Keratinocyte (primary cell): ENCODE measurements at regions not wholly inside any gene's neighbourhood (a gene's known extent, or its start where the extent isn't known, plus 50 kb on each side); places are given as distances from the start of the nearest gene placed in this dataset.

ENCODE experiments used
- DNase-seq: peaks from one replicate; pipeline ENCODE4 v3.0.0-alpha.2; 2011; ENCODE audit warnings: low read depth, missing footprints, low spot score
- FAIRE-seq: peaks from 2 replicates; lab custom pipeline; 2011; peaks lifted over from hg19 to GRCh38; lab: Jason Lieb, UNC
- H2AFZ ChIP-seq: 2 replicates; pipeline ENCODE4 v1.6.0; 2012; ENCODE audit warnings: low read length, control low read depth, inconsistent platforms; ENCODE audit not compliant: control insufficient read depth
- H3K27ac ChIP-seq: 2 replicates; pipeline ENCODE4 v1.5.1; 2011; ENCODE audit warnings: low read length; ENCODE audit not compliant: control insufficient read depth, insufficient read depth
- H3K27me3 ChIP-seq: 3 replicates; pipeline ENCODE4 v1.6.0; 2011; ENCODE audit warnings: low read length; ENCODE audit not compliant: control insufficient read depth, insufficient read depth; ENCODE audit errors: extremely low read depth
- H3K36me3 ChIP-seq, 2 experiments: 2 replicates in 1 of 2; 3 replicates in 1 of 2; pipeline ENCODE4 v1.5.1; 2011; ENCODE audit warnings: low read length in 2 of 2, mild to moderate bottlenecking in 1 of 2; ENCODE audit not compliant: control insufficient read depth in 2 of 2, insufficient read depth in 2 of 2; ENCODE audit errors: extremely low read depth in 1 of 2
- H3K4me1 ChIP-seq: 3 replicates; pipeline ENCODE4 v1.5.1; 2011; ENCODE audit warnings: low read length; ENCODE audit not compliant: control insufficient read depth, insufficient read depth; ENCODE audit errors: extremely low read depth
- H3K4me2 ChIP-seq: 3 replicates; pipeline ENCODE4 v1.6.0; 2011; ENCODE audit warnings: low read depth, low read length; ENCODE audit not compliant: control insufficient read depth, insufficient read depth; ENCODE audit errors: extremely low read depth
- H3K4me3 ChIP-seq, 3 experiments: fragments of 200-600 bp in 1 of 3; sonication (generic) in 1 of 3; 2 replicates in 2 of 3; 3 replicates in 1 of 3; pipeline ENCODE4 v1.5.1; 2011 to 2016; ENCODE audit warnings: low read length in 3 of 3, mild to moderate bottlenecking in 3 of 3, control low read depth in 2 of 3, inconsistent platforms in 1 of 3, low read depth in 1 of 3, mixed read lengths in 1 of 3, mixed run types in 1 of 3, moderate library complexity in 1 of 3; ENCODE audit not compliant: control insufficient read depth in 2 of 3, insufficient read depth in 2 of 3; ENCODE audit errors: extremely low read depth in 1 of 3
- H3K79me2 ChIP-seq: 2 replicates; pipeline ENCODE4 v1.6.0; 2012; ENCODE audit warnings: low read length; ENCODE audit not compliant: control insufficient read depth, insufficient read depth
- H3K9ac ChIP-seq: 3 replicates; pipeline ENCODE4 v1.6.0; 2011; ENCODE audit warnings: low read length; ENCODE audit not compliant: control insufficient read depth, insufficient read depth; ENCODE audit errors: extremely low read depth
- H3K9me1 ChIP-seq: 3 replicates; pipeline ENCODE4 v1.6.0; 2011; ENCODE audit warnings: low read length; ENCODE audit not compliant: control insufficient read depth, insufficient read depth; ENCODE audit errors: extremely low read depth
- H3K9me3 ChIP-seq: 2 replicates; pipeline ENCODE4 v1.5.1; 2012; ENCODE audit warnings: low read depth, low read length; ENCODE audit not compliant: control insufficient read depth
- H4K20me1 ChIP-seq: 3 replicates; pipeline ENCODE4 v1.6.0; 2011; ENCODE audit warnings: low read length; ENCODE audit not compliant: control insufficient read depth, insufficient read depth; ENCODE audit errors: extremely low read depth
- EZH2 ChIP-seq: IDR thresholded peaks from one replicate; pipeline ENCODE4 v1.6.1; 2012; ENCODE audit warnings: inconsistent platforms, mild to moderate bottlenecking, low read length, moderate library complexity
- dilution Hi-C: fragments of 300-500 bp; cut with MboI; formaldehyde crosslinking; loops from one replicate; pipeline ENCODE4 v1.7.0; 2020; ENCODE audit warnings: low sequenced_read_pairs; ENCODE audit not compliant: extremely low pct_ligation_motif_present
- TF ChIP-seq, protein P1 (sequence below), 3 experiments: IDR thresholded peaks in 1 of 3; conservative IDR thresholded peaks in 1 of 3; optimal IDR thresholded peaks in 1 of 3; 2 replicates in 2 of 3; 3 replicates in 1 of 3; pipeline versions ENCODE3 to v1.5.1; 2011; ENCODE audit warnings: low read length in 3 of 3, mild to moderate bottlenecking in 3 of 3, moderate library complexity in 2 of 3, control low read depth in 1 of 3, inconsistent platforms in 1 of 3; ENCODE audit not compliant: insufficient read depth in 2 of 3; ENCODE audit errors: extremely low read depth in 1 of 3

GRCh38 chr2:16036951-16037350 is 96.6 kb downstream of the MYCN start:
- H3K9me1 ChIP-seq: no peaks in the 10 kb centered on the region
- H3K4me2 ChIP-seq: no peak overlapping the region
- dilution Hi-C loops: no loop called here
- H3K27ac ChIP-seq: no peak overlapping the region
- no peaks in the 10 kb centered on the region for H3K36me3 ChIP-seq
- FAIRE-seq (no peak), DNase-seq (no peak)
- no peak overlapping the region for H2AFZ ChIP-seq
- no peak overlapping the region for H3K4me3 ChIP-seq
- H4K20me1 ChIP-seq: no peaks in the 10 kb centered on the region
- TF ChIP-seq, protein P1, sequence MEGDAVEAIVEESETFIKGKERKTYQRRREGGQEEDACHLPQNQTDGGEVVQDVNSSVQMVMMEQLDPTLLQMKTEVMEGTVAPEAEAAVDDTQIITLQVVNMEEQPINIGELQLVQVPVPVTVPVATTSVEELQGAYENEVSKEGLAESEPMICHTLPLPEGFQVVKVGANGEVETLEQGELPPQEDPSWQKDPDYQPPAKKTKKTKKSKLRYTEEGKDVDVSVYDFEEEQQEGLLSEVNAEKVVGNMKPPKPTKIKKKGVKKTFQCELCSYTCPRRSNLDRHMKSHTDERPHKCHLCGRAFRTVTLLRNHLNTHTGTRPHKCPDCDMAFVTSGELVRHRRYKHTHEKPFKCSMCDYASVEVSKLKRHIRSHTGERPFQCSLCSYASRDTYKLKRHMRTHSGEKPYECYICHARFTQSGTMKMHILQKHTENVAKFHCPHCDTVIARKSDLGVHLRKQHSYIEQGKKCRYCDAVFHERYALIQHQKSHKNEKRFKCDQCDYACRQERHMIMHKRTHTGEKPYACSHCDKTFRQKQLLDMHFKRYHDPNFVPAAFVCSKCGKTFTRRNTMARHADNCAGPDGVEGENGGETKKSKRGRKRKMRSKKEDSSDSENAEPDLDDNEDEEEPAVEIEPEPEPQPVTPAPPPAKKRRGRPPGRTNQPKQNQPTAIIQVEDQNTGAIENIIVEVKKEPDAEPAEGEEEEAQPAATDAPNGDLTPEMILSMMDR (optimal IDR thresholded peaks at IDR 0.05 in 1 of 3, IDR thresholded peaks at IDR 0.05 in 1 of 3, conservative IDR thresholded peaks at IDR 0.05 in 1 of 3; ENCODE audit: extremely low read depth in 1 of 3, insufficient read depth in 2 of 3, low read length in 3 of 3): no peak
- TF ChIP-seq EZH2: no peak
- H3K9ac ChIP-seq: no peak overlapping the region
- no peaks in the 10 kb centered on the region for H3K4me1 ChIP-seq
- H3K79me2 ChIP-seq: no peaks in the 10 kb centered on the region
- H3K27me3 ChIP-seq: no peaks in the 10 kb centered on the region
- H3K9me3 ChIP-seq: no peaks in the 10 kb centered on the region

- DNase-seq: no peak
- Histone ChIP-seq H2AFZ (no peak overlapping the region), H3K4me1 (no peaks in the 10 kb centered on the region), H3K9me1 (no peaks in the 10 kb centered on the region), H3K4me2 (no peak overlapping the region), H3K36me3 (no peaks in the 10 kb centered on the region), H3K4me3 (no peak overlapping the region), H3K9ac (no peak overlapping the region), H3K27me3 (no peaks in the 10 kb centered on the region), H3K27ac (no peak overlapping the region), H3K79me2 (no peaks in the 10 kb centered on the region), H3K9me3 (no peaks in the 10 kb centered on the region), H4K20me1 (no peaks in the 10 kb centered on the region)
- TF ChIP-seq, protein P1 (optimal IDR thresholded peaks at IDR 0.05 in 1 of 3, IDR thresholded peaks at IDR 0.05 in 1 of 3, conservative IDR thresholded peaks at IDR 0.05 in 1 of 3; ENCODE audit: extremely low read depth in 1 of 3, insufficient read depth in 2 of 3, low read length in 3 of 3): no peak
- no peak for TF ChIP-seq EZH2
- FAIRE-seq: no peak
- dilution Hi-C loops: no loop called here
These were observed 95.7 kb downstream of the MYCN start for GRCh38 chr2:16035747-16036745.
